GM18505 (cell line): ENCODE measurements at regions not wholly inside any gene's neighbourhood (a gene's known extent, or its start where the extent isn't known, plus 50 kb on each side); places are given as distances from the start of the nearest gene placed in this dataset.

Source experiments
- ATAC-seq: cut with Tn5 transposase; IDR thresholded peaks from one replicate; pipeline ENCODE4 v1.9.1; 2021; ENCODE audit not compliant: unreplicated experiment
- POLR2A ChIP-seq: IDR thresholded peaks from 4 replicates; pipeline ENCODE4 v1.6.1; 2011; ENCODE audit warnings: borderline replicate concordance; ENCODE audit not compliant: insufficient read depth, insufficient read length; ENCODE audit errors: extremely low read depth

GRCh38 chr2:220194630-220195584 lies 567.5 kb downstream of the SLC4A3 start:
- no peak for TF ChIP-seq POLR2A
- ATAC-seq: no peak

DNA sequence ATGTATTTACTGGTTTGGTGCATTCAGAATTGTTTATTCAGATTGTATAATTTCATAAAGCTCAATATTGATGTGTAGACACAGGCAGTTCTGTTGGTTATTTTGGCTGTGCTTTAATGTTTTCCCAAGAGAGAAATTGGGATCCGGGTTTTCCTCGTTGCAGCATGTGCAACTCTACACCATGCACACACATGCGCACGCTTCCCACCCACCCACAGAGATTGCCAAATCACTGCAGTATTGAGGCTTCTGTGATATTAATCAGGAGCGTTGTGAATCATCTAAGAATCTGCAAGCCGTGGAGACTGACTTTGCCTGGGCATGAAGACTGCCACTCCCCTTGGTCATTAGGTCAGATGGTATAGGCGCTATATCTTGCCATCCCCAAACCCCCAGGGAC lies 571.5 kb downstream of the SLC4A3 start:
- no peak for TF ChIP-seq POLR2A
- no peak for ATAC-seq

- TF ChIP-seq POLR2A: no peak
- no peak for ATAC-seq
Observed at GRCh38 chr2:220202066-220202465, 574.6 kb downstream of the SLC4A3 start.

DNA sequence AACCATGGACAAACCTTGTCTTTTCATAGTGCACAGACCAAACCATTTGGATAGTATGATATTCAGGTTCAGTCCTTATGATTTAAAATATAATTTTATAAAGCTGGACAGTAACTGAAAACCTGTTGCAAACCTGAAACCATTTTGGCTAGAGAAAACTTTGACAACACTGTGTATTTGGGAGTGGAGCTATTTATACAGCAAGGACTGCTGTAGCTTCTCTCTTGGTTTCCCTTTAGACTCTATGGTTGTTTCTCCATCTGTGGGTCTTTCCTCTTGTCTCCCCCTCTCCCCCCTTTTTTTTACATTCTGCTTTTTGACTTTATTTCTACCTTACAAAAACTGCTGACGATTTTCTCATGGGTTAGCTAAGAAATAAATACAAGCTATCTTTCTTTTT lies 581.7 kb downstream of the SLC4A3 start:
- ATAC-seq: no peak
- TF ChIP-seq POLR2A: no peak

- no peak for ATAC-seq
- no peak for TF ChIP-seq POLR2A
Observed at GRCh38 chr2:220209751-220210150, 582.3 kb downstream of the SLC4A3 start.

DNA sequence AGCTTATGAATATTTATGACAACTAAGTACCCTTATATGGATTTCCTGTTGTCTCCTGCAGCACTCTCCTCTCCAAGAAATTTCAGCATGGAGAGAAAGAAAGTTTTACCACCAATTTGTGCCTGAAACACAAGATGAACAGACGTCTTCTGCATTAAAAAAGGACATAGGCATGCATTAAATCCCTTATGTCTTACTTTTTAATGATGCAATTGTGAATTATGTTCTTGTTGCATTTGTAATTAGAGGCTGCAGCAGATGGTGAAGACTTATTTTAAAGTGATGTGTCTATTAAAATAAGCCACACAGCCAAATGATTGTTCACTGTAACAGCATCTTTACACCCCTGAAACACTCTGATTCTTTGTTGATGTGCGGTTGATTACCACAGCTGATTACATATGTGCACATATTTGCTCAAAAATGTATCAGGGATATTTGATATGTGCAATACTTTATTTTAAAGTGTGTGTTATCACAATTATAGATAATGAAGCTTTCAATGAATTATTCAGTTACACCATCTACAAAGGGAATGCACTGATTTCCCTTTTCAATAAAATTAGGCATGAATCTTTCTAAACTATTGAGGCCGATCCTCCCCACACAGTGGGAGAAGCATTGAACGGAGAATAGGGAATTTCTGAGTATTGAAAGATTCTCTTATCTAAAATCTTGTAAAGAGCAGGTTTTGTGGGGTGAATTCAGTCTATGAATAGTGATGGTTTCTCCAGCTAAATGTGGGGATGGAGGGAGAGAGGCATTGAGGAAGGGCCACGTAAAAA lies 585.1 kb downstream of the SLC4A3 start:
- no peak for ATAC-seq
- no peak for TF ChIP-seq POLR2A

DNA sequence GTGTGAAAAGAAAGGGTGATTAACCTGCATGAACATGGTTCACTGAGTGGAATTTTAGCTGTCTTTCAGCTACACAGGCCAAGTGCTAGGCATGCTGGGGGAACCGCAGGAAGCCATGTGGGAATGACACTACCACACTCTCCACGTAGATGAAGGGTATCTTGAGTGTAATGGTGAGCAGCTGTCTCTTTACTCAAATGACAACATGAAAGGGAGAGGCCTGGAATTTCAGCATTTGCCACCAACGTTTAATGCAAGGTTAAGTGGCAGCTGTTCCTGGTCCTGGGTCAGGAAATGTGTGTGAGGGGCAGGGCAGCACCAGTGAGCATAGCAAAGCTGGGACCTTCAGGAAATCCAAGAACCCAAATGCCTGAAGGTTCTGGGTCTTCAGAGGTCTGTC lies 588.4 kb downstream of the SLC4A3 start:
- ATAC-seq: no peak

DNA sequence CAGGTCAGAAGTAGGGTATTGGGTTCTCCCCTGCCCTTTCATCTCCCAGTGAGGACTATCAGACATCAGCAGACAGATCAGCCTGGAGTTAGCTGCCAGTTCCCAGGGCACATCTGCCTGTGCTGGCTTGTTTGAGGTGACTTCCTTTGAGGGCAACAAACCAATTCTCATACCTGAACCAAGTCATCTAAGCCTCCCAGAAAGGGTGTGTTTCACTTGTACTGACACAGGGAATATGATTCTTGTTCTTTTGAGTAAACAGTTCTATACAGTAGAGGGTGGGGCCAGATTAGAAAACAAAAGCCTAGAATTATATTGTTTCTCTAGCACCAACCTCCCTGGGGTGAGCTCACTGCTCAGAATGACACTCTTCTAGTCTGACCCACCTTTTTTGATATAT lies 591.9 kb downstream of the SLC4A3 start:
- TF ChIP-seq POLR2A: no peak
- no peak for ATAC-seq

More for the DNA sequence above, 588.4 kb downstream of the SLC4A3 start:
- no peak for TF ChIP-seq POLR2A

DNA sequence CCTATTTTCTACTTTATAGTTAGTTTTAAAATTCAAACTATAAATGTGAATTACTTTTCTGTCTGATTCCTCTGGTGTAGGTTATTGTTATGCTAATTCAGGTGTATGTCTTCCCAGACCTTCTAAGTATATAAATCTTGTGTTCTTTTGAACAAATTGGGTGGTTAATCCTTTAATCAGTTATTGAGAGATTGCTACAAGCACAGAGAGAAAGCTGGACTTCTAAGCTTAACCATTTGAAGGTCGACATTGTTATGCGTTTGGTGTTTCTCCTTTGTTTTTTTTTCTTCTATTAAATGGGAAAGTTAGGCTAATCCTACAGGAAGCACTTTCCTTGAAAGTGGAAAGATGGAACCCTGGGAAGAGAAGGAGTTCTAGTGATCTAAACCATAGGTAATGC lies 592.6 kb downstream of the SLC4A3 start:
- ATAC-seq: no peak
- TF ChIP-seq POLR2A: no peak

DNA sequence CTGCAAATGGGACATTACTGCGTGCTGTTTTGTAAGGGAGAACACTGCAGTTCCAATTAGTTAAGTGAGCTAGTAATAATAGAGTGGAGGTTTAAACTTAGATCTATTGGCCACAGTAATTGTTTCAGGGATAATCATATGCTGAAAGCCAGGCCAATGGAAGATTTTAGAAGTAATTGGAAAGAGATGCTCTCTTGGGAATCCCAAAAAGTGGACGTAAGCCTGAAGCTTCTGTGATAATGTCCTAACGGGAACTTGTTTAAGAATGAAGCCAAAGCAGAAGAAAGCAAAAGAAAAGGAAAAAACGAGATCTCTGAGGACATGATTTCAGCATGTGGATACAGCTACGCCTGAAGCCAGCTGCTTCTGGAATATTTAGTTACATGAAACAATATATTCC lies 594.6 kb downstream of the SLC4A3 start:
- no peak for ATAC-seq
- no peak for TF ChIP-seq POLR2A

DNA sequence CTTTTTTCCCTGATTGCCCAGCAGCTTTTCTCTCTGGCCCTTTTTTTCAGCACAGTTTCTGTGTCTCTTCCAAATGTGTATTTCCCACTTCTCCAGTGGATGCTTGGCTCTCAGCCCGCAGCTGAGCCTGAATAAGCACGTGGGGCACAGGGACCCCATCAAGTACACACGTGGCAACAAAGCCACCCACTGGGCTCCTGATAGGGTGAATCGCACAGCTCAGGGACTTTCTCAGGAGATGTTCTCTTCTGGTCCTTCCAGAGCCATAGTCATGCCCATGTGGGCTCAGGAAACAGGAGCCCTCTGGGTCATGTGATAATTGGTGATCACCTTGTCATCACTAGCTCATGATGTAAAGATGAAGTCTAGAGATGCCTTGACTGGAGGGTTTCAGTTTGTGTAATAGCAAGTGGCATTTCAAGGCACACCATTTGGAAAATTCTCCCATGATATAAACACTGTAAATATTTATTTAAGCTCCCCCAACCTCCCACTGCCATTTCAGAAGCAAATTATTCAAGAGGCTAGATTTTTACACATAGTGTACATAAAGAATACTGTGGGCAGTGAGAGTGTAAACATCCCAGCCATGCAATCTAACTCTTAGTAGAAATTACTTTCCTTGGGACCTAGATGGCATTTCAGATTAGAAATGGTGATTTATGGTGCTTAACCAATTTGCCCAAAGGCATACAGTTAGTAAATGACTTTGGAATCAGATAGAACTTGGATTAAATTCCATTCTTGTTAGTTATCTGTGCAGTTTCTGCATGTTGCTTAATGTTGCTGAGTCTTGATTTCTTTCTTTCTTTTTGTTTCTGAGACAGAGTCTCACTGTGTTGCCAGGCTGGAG lies 597.5 kb downstream of the SLC4A3 start:
- ATAC-seq: no peak
- TF ChIP-seq POLR2A: no peak

DNA sequence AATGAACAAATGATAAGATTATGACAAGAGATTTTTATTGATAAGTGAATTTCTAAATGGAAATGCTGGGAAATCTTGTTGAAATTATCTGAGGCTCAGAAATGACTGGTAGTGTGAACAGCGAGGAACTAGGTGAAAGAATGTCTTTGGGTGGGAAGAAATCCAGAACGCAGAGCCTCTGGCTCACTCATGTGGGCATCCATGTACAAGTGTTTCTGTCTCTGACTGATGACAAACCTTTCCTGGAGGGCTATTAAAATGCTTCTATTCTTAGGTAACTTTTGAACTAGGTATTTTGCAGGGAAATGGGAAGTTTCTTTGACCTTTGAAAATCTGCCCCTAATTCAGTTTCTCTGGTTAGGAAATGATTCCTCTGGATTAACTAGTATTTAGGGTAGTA lies 598.6 kb downstream of the SLC4A3 start:
- no peak for ATAC-seq
- no peak for TF ChIP-seq POLR2A

DNA sequence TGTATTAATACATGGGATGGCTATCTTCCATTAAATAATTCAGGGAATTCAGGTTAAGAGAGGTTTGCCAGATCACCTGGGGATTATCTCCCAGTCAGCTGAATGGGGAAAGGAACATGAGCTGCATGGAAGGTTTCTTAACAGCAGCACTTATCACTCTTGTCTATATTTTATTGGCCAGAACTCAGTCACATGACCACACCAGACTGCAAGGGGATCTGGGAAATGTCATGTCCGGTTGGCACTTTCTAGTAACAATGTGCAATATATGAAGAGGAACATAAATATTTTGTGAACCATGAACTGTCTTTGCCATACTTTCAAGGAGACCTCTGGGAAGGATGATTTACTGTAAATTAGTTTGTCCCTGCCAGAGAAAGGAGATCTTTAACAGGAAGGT lies 599.1 kb downstream of the SLC4A3 start:
- no peak for TF ChIP-seq POLR2A
- no peak for ATAC-seq
